Activated effector memory CD4-positive, alpha-beta T cell treated with anti-CD3 and anti-CD28 coated beads, Interleukin-2, amount 50 U/mL, for 16 hours (primary cell): ENCODE measurements at regions not wholly inside any gene's neighbourhood (a gene's known extent, or its start where the extent isn't known, plus 50 kb on each side); places are given as distances from the start of the nearest gene placed in this dataset.
"Not testable (repeated sequence)": the region's sequence is repeated elsewhere in the genome, so short reads cannot be mapped to it uniquely, and the experiment has no call there.

Source experiments
- DNase-seq: peaks from one replicate; pipeline ENCODE4 v3.0.0-alpha.2; 2020

GRCh38 chr15:24848050-24848449 lies 106.7 kb upstream of the SNRPN start:
- no peak for DNase-seq

- no peak for DNase-seq
These were observed 98.1 kb upstream of the SNRPN start for GRCh38 chr15:24856397-24857390.

GRCh38 chr15:24857763-24858162 lies 97.0 kb upstream of the SNRPN start:
- no peak for DNase-seq

GRCh38 chr15:24858183-24858582 lies 96.6 kb upstream of the SNRPN start:
- DNase-seq: not testable (repeated sequence)

GRCh38 chr15:24858737-24859601 lies 95.8 kb upstream of the SNRPN start:
- DNase-seq: no peak

- DNase-seq: no peak
These were observed 93.6 kb upstream of the SNRPN start for GRCh38 chr15:24861014-24861690.

GRCh38 chr15:24862726-24863521 lies 91.9 kb upstream of the SNRPN start:
- DNase-seq: no peak

GRCh38 chr15:24865303-24865702 lies 89.5 kb upstream of the SNRPN start:
- DNase-seq: no peak

- no peak for DNase-seq
These were observed 77.6 kb upstream of the SNRPN start for GRCh38 chr15:24877174-24877573.

GRCh38 chr15:24878153-24878552 lies 76.6 kb upstream of the SNRPN start:
- DNase-seq: no peak

- DNase-seq: no peak
These were observed 75.3 kb upstream of the SNRPN start for GRCh38 chr15:24879492-24879891.

GRCh38 chr15:24880663-24881062 lies 74.1 kb upstream of the SNRPN start:
- no peak for DNase-seq

- DNase-seq: no peak
These were observed 68.2 kb upstream of the SNRPN start for GRCh38 chr15:24886538-24886937.

- no peak for DNase-seq
These were observed 56.0 kb upstream of the SNRPN start for GRCh38 chr15:24898715-24899272.

GRCh38 chr15:24899367-24899766 lies 55.4 kb upstream of the SNRPN start:
- DNase-seq: no peak

- DNase-seq: no peak
These were observed 55.0 kb upstream of the SNRPN start for GRCh38 chr15:24899795-24900194.

- no peak for DNase-seq
These were observed 53.4 kb upstream of the SNRPN start for GRCh38 chr15:24901409-24901808.
